MG63 (cell line): ENCODE measurements at regions not wholly inside any gene's neighbourhood (a gene's known extent, or its start where the extent isn't known, plus 50 kb on each side); places are given as distances from the start of the nearest gene placed in this dataset.

ENCODE experiments used
- DNase-seq: peaks from one replicate; pipeline ENCODE4 v3.0.0-alpha.2; 2020
- H3K27me3 ChIP-seq: fragments of 250-450 bp; sonication (Bioruptor Pico); 2 replicates; pipeline ENCODE4 v1.5.1; 2020; ENCODE audit warnings: mild to moderate bottlenecking, moderate library complexity
- H3K36me3 ChIP-seq: fragments of 250-450 bp; sonication (Bioruptor Pico); 2 replicates; pipeline ENCODE4 v1.5.1; 2020; ENCODE audit warnings: mild to moderate bottlenecking, moderate library complexity
- H3K4me3 ChIP-seq: fragments of 250-450 bp; sonication (Bioruptor Pico); 2 replicates; pipeline ENCODE4 v1.5.1; 2020; ENCODE audit warnings: mild to moderate bottlenecking, moderate library complexity
- H3K9me3 ChIP-seq: fragments of 250-450 bp; sonication (Bioruptor Pico); 2 replicates; pipeline ENCODE4 v1.5.1; 2020; ENCODE audit warnings: mild to moderate bottlenecking, moderate library complexity

GRCh38 chr17:55575058-55575636 is 63.9 kb upstream of the SMIM36 start:
- no peak overlapping the region for H3K4me3 ChIP-seq
- DNase-seq, result no peak
- H3K9me3 ChIP-seq, result no peaks in the 10 kb centered on the region
- H3K36me3 ChIP-seq, result no peaks in the 10 kb centered on the region
- no peaks in the 10 kb centered on the region for H3K27me3 ChIP-seq

- H3K27me3 ChIP-seq, result no peaks in the 10 kb centered on the region
- no peaks in the 10 kb centered on the region for H3K9me3 ChIP-seq
- no peak overlapping the region for H3K4me3 ChIP-seq
- no peaks in the 10 kb centered on the region for H3K36me3 ChIP-seq
- no peak for DNase-seq
These were observed 61.3 kb upstream of the SMIM36 start for GRCh38 chr17:55572599-55572998.

GRCh38 chr17:55572139-55572538 is 60.9 kb upstream of the SMIM36 start:
- Histone ChIP-seq H3K4me3 (no peak overlapping the region), H3K36me3 (no peaks in the 10 kb centered on the region), H3K9me3 (no peaks in the 10 kb centered on the region), H3K27me3 (no peaks in the 10 kb centered on the region)
- no peak for DNase-seq

GRCh38 chr17:55571095-55571494 is 59.8 kb upstream of the SMIM36 start:
- H3K9me3 ChIP-seq, result no peaks in the 10 kb centered on the region
- no peak overlapping the region for H3K4me3 ChIP-seq
- DNase-seq, result no peak
- no peaks in the 10 kb centered on the region for H3K36me3 ChIP-seq
- no peaks in the 10 kb centered on the region for H3K27me3 ChIP-seq

- no peak overlapping the region for H3K4me3 ChIP-seq
- no peaks in the 10 kb centered on the region for H3K36me3 ChIP-seq
- H3K27me3 ChIP-seq, result no peaks in the 10 kb centered on the region
- no peaks in the 10 kb centered on the region for H3K9me3 ChIP-seq
- peak; percentile 96 for DNase-seq
These were observed 59.1 kb upstream of the SMIM36 start for GRCh38 chr17:55570391-55570790.

GRCh38 chr17:55567240-55568214 is 56.3 kb upstream of the SMIM36 start:
- no peak for DNase-seq
- no peaks in the 10 kb centered on the region for H3K9me3 ChIP-seq

GRCh38 chr17:55564081-55564480 is 52.8 kb upstream of the SMIM36 start:
- Histone ChIP-seq H3K4me3 (no peak overlapping the region), H3K9me3 (no peaks in the 10 kb centered on the region), H3K36me3 (no peaks in the 10 kb centered on the region), H3K27me3 (no peaks in the 10 kb centered on the region)
- DNase-seq, result peak; percentile 62

More at GRCh38 chr17:55567240-55568214, 56.3 kb upstream of the SMIM36 start:
- no peak overlapping the region for H3K4me3 ChIP-seq
- no peaks in the 10 kb centered on the region for H3K36me3 ChIP-seq
- H3K27me3 ChIP-seq, result no peaks in the 10 kb centered on the region

GRCh38 chr17:55563363-55563762 is 52.1 kb upstream of the SMIM36 start:
- no peaks in the 10 kb centered on the region for H3K36me3 ChIP-seq
- no peak for DNase-seq
- no peak overlapping the region for H3K4me3 ChIP-seq
- no peaks in the 10 kb centered on the region for H3K9me3 ChIP-seq
- H3K27me3 ChIP-seq, result no peaks in the 10 kb centered on the region

GRCh38 chr17:55561973-55562495 is 50.8 kb upstream of the SMIM36 start:
- Histone ChIP-seq H3K4me3 (no peak overlapping the region), H3K27me3 (no peaks in the 10 kb centered on the region), H3K36me3 (no peaks in the 10 kb centered on the region), H3K9me3 (no peaks in the 10 kb centered on the region)
- DNase-seq, result no peak

- no peaks in the 10 kb centered on the region for H3K36me3 ChIP-seq
- H3K27me3 ChIP-seq, result no peaks in the 10 kb centered on the region; the same call in 1 of the 2 replicates
- H3K4me3 ChIP-seq, result no peak overlapping the region
- no peak for DNase-seq
- no peaks in the 10 kb centered on the region for H3K9me3 ChIP-seq
These were observed 50.2 kb upstream of the SMIM36 start for GRCh38 chr17:55561316-55561972.
